Stromal cell of bone marrow (primary cell): ENCODE measurements at regions not wholly inside any gene's neighbourhood (a gene's known extent, or its start where the extent isn't known, plus 50 kb on each side); places are given as distances from the start of the nearest gene placed in this dataset.

Experiments used
- DNase-seq: peaks from one replicate; pipeline ENCODE4 v3.0.0-alpha.2; 2012; ENCODE audit warnings: low read depth

DNA sequence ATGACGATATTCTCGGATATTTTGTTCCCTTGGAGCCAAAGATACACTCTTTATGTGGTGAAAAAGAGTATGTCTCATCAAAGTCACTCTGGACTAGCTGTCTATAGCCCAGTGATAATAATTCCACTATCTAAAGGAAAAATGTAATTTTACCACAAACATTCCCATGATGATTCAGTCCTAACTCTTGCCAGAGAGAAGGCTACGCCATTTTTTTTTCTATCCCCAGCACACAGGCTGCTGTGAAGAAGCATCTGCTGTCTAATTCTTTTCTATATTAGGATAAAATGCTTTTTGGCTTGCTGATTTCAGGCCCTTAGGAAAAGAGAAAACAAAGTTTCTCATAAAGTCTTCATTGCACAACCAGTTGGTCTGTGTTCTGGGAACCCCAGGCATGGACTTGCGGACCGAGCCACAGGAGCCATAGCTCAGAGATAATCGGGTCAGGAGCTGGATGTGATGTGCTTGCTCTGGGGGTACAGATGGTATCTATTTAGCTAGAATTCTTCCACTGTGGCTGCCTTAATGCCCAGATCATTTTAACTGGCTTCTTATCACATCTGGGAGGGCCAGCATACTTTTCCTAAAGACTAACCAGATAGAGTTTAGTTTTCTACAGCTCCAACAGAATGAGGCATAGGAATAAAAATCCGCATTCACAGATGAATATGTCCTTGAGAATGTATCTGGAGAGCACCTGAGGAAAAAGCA is 683.7 kb upstream of the ID4 start:
- DNase-seq: peak; percentile 60

DNA sequence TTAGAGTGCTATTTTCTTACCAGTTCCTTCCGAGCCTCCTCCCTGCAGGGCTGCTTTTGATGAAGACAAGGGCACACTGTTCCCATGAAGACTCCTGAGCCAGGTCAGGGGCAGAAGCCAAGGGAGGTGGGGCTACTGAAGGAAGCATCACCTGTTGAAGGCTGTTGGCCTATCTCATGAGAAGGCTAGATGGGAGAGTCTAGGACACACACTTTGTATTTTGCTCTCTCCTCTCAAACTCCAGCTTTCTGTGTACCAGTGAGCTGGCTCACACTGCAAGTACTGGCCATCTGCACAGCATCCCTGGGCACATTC is 683.2 kb upstream of the ID4 start:
- DNase-seq: no peak

DNA sequence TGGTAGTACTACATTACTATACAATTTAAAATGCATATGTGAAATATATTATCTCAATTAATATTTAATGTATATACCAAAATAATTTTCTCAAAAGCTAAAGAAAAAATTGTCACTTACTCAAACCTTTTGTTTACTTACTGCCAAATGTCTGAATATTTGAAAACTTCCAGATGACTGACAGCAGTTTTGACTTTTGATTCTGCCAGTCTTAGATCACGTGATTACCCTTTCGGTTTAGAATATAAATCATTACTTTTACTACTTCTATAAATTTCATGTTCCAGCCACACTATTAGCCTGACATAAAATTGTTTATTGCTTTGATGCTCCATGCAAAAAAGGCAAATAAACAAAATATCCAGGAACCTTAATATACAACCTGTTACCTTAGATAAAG is 680.7 kb upstream of the ID4 start:
- DNase-seq: no peak

DNA sequence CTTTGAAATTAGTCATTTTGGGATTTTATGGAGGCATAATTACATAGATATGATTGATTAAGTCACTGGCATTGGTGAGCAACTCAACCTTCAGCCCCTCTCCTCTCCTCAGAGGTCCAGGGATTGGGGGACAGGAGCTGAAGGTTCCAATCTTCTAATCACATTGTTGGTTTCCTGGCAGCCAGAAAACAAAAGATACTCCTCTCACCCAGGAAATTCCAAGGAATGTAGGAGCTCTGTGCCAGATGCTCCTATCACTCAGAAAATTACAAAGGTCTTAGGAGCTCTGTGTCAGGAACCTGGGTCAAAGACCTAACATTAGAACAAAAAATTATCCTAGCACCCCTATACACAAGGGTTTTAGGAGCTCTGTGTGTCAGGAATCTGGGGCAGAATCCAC is 679.7 kb upstream of the ID4 start:
- DNase-seq: no peak

DNA sequence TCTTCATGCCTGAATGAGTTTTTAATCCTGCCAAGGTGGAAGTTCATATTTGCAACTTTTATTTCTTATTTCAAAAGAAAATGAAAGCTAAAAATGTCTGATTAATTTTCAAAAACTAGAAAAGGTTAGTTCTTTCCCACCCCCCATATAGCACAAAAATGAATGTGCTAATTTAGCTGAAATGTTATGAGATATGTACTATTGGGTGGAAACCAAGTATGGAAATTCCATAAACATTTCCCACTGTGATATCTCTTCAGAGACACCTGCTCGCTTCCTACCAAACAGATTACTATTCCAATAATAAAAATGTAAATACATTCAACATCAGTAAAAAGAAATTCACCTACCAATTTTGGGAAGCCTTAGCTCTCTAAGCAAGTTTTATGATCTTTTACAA is 678.6 kb upstream of the ID4 start:
- DNase-seq: no peak

DNA sequence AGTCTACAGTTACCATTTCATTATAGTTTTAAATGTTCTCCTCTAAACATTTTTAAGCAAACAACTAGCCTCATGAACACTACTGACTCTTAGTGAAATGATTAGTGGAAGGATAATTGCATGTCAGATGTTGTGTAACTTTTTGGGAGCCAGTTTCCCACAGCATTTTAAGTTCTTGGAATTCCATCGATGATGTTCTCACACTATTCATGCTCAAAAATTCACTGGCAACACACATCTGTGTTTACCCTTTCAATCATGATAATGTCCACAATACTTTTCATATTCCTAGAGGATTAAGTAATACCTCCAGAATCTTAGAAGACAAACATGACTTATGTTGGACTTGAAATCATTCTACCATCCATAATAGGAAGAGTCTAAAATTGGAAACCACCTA is 678.1 kb upstream of the ID4 start:
- peak; percentile 35 for DNase-seq

DNA sequence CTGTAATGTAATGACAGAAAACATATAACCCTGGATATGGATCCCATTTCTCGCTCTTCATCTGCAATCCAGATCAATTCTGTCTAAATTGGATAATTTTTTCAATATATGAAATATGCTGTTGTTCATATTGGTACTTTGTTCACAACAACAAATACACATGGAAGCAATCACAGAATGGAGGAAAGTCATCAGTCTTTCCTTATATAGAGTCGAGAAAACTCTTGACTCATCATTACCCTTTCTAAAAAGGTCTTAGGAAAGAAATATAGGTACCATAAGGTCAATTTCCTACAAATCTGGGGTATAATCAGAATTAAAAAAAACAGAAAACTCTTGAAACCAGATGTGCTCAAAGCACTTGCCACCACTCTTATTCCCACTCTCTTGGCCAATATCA is 677.6 kb upstream of the ID4 start:
- no peak for DNase-seq

DNA sequence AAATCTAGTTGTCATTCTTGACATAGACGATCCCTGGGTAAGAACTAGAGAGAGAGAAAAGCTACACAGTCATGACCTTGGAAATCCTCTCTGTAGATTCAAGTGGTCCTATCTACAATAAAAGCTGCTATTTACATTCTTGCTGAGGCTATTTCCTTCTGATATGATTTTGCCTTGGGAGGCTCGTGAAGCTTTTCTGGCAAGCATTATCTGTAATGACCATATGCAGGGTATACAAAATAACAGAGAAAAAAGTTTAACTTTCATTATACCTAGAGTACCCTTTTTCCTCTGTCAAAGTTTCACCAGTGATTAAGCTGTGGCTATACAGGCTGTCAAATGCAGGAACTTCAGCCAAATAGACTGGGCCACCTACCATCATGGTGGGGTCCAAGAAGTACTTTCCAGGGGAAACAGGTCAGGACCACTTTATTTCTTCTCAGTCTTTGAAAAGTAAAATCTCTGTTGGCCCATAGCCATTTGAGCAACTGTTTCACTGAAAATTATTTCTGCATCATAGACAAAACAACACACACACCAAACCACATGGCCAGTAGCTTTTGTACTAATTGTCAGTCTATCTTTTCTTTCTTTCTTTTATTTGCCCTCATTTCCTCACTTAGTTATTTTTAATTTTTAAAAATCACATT is 677.0 kb upstream of the ID4 start:
- DNase-seq: no peak

DNA sequence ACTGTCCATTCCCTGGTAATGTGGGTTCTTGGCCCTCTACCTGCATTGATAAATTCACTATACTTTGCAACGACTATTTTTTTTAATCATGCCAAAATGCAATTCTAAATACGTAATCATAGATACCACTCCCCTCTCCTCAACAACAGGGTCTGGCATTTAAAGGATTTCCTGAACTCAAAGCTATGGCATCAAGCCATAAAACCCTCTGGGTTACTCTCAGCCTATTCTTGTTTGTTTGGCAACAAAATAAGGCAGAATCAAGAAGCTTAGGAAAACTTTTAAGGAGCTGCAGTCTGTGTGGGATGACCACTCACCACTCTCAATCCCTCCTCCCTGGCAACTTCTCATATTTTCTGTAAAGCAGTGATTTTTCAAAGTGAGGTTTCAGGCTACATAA is 669.9 kb upstream of the ID4 start:
- no peak for DNase-seq

DNA sequence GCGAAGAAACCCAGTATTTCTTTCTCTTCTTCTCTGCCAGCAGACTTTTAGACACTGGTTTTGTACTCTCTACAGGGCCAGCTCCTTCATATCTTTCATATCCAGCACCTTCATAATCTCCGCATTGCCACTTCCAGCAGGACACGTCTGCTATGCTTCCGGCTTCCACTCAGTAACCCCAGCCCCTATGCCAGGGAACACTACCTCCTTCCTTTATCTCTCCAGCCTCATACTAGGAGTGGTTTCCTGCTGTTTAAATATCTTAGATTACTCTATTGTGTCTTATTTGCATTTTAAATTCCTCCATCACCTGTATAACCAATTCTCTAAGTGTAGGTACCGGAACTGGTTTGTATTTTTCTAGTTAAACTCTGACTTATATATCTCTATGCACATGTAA is 667.8 kb upstream of the ID4 start:
- no peak for DNase-seq

DNA sequence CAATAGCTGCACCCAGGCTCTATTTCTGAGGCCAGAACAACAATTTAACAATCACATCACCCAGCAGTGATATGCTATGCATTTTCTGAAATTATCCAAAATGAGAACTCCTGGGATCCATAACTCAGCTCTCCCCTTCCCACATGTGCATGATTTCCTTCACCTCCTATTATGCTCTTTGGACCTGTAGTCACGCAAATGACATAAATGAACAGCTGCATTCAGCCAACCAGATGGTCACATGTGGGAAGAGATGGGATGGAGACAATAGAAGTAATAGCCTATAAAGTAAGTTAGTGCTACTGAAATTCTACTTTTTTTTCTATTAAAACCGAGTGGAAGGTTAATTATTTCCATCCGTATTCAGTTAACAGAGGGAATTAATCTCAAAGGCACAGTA is 662.1 kb upstream of the ID4 start:
- no peak for DNase-seq

DNA sequence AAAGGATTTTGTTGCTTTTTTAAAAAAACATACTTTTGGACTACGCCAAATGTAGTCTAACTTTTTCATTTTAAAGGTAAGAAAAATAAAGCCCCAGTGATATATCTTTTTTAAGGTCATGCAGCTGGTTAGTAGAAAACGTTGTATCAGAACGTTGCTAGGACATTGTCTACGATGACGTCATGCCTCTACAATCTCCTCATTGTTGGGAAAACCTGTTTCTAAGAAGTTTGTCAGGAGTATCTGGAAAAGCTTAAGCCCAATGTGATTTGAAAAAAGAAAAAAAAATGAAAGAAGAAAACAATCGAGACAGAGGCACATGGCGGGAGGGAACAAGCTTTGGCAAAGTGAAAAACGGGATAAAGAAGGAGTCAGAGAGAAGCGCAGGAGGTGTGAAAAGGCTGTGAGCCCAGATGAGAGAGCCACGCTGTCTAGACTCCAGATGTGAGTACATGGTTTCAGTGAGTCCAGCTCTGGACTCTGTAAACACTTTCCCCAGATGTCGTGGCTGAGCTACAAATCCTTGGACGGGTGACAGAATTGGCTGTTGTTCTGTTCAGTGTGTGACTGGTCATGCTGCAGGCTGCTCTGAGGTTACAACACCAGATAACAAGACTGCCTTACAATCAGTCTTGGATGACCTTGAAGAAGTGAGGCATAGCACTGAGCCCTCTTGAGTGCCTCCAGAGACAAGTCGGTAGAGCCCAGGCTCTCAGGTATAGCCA is 656.7 kb upstream of the ID4 start:
- DNase-seq: peak; percentile 25

DNA sequence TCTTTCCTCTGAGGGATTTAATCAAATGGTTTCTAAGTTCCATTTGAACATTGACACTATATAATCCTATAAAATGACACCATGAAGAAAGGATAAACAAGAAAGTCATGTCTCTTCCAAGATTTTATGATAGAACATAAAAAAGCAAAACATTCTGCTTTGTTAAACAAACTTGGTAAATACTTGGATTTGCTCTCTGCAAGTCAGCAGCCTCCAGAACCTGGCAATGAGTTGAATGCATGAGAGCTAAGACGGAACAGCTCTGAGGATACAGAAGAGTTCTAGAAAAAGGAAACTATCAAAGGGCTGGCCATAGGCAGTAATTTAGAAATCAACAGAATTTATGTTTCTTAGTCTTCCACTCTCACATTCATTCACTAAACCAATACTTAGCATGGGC is 656.0 kb upstream of the ID4 start:
- DNase-seq: no peak

DNA sequence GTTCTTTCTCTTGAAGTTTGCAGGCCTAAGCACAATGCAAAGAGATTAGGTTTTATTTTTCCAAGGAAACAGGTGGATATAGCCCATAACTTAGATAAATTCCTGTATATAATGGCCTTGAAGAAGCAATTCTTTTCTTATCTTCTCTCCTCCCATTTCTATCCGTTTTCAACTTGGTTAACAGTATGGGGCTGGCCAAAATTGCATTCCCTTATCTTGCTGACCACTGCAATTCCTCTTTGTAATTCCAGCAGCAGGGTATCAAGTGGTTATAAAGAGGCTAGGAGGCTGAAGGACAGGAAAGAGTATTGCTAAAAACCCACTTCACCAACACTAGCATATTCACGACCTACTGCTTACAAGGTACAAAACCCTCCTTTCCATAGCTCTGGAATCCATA is 643.5 kb upstream of the ID4 start:
- no peak for DNase-seq

DNA sequence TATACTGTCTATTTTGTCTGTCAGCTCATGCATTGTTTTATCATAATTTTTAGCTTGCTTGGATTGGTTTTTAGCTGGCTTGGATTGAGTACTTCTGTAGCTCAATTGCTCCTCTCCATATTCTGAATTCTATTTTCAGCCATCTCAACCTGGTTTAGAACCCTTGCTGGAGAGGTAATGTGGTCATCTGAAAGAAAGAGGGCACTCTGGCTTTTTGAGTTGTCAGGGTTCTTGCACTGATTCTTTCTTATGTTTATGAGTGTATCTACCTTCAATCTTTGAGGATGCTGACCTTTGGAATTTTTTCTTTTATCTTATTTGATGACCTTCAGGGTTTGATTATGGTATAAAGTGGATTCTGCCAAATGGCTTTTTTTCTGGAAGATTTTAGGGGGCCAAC is 632.7 kb upstream of the ID4 start:
- no peak for DNase-seq

DNA sequence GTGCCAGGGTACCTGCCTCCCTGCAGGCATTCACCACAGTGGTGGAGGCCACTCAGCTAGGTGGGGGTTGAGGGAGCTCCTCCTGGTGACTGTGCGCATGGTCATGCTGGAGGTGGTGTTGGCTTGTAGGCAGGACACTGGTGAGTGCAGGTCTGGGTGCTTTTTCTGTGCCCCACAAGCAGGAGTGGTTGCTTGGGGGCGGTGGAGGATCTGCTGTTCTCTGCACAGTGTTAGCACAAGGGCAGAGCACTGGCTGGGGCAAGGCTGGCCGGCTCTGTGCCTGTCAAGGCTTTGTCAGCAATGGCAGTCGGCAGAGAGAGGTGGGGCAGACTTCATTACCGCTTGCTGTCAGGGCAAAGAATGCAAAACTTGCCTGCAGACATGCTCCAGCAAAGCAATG is 632.1 kb upstream of the ID4 start:
- DNase-seq: no peak

DNA sequence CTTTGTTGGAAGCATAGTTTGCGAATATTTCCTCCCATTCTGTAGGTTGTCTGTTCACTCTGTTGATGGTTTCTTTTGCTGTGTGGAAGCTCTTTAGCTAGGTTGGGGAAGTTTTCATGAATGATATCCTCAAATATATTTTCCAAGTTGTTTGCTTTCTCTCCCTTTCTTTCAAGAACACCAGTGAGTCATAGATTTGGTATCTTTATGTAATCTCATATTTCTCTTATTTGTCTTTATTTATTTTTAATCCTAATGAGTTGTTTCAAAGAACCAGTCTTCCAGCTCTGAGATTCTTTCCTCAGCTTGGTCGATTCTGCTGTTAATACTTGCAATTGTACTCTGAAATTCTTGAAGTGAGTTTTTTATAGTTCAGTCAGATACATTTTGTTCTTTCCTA is 628.0 kb upstream of the ID4 start:
- DNase-seq: no peak

DNA sequence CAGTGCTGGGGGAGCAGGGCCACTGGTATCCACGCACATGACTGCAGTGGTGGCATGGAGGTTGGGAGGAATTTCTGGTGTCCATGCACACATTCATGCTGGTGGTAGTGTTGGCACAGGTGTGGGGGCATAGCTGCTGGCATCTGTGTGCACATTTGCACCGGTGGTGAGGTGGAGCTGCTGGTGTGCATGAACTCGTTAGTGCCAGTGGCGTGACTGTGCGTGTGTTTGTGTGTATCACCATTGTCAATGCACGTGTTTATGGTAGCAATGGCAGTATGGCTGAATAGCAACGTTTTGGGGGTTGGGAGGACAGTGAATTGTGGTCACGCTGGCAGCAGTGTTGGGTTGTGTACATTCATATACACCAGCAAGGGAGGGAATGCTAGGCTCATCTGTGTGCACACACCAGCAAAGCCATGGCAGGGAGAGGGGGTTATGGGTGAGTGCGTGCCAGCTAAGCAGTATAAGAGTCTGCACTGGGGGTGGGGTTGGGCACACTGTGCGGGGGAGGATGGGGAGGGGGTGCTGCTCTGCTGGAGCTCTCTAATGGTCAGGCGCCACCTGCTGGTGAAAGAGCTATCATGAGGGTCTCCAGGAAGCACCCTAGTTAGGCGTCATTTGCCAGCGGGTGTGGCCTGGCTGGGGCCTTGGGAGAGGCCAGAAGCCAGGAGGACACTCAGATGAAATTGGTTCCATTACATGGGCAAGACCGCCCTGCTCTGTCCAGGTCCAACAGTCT is 626.1 kb upstream of the ID4 start:
- DNase-seq: no peak

DNA sequence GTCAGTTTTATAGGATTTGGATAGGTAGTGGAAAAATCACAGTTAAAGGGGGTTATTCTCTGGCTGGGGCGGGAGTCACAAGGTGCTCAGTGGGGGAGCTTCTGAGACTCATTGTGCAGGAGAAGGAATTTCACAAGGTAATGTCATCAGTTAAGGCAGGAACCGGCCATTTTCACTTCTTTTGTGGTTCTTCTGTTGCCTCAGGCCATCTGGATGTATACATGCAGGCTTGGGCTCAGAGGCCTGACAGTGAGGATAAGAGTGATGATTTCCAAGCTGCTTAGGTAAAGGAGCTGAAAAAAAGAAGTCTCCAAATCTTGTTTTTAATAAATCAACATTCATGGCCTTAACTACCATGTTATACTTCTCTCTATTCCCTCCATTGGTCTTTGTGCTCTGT is 622.9 kb upstream of the ID4 start:
- DNase-seq: no peak

DNA sequence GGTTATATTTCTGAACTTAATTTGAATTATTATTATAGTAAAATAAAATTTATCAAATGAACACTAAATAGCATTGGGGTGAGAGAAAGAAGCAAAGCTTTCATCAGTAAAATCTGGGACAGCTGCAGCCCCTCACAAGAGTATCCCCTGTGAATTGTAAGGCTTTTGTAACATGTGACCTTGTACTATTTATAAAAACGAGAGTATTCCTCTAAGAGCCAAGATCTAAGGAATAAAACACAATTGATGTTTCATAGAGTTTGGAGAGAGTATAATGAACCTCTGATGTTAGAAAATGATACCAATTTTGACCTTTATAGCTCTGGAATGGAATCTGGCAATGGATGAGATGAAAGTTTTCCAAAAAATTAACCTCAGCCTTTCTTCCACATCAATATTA is 617.2 kb upstream of the ID4 start:
- DNase-seq: no peak

DNA sequence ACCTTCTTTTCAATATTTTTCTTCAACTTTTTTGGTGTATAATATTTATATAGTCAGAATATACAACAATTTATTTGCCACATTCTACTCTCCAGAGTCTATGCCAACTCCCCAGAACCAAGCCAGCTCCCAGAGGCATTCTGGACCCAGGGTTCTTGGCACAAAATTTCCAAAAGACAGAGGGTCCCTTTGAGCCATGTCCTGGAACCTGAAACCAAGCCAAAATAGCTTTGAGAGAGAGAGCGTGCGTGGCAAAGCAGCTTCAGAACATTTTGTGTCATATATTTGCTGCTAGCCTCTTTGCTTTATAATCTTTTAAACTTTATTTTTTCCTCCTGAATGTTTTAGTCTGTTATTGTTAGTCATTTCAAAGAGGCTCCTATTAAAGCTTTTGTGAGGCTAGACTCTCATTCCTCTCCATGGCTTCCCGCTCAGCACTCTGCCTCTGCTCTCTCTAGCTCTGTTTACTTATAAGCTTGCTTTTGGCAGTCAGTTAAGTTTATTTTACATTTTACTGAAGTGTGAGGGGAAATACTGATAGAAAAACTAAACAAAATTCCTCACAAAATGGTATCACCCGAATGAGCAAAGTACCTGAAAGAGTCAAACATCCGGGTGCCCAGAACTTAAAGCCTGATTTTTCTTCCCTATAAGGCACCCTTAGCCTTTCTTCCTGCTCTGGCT is 605.1 kb upstream of the ID4 start:
- DNase-seq: no peak

DNA sequence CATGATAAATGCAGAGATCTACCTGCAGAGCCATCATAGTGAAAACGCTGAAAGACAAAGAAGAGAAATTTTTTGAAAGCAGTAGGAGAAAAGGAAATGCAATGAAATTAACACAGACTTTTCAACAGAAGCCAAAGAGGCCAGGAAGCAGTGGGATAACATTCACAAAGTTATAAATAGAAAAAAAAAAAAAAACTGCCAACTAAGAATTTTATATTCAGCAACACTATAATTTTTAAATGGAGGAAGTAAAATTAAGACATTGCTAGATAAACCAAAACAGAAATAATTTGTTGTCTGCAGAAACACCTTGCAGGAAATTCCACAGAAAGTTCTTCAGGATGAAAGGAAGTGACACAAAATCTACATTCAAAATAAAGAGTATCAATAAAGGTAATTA is 591.5 kb upstream of the ID4 start:
- DNase-seq: no peak
